Amniotic stem cell (primary cell): ENCODE measurements at regions not wholly inside any gene's neighbourhood (a gene's known extent, or its start where the extent isn't known, plus 50 kb on each side); places are given as distances from the start of the nearest gene placed in this dataset.
"Not testable (repeated sequence)": the region's sequence is repeated elsewhere in the genome, so short reads cannot be mapped to it uniquely, and the experiment has no call there.

Experiments used
- DNase-seq: peaks from one replicate; lab custom pipeline; 2025; lab: John Stamatoyannopoulos, UW

DNA sequence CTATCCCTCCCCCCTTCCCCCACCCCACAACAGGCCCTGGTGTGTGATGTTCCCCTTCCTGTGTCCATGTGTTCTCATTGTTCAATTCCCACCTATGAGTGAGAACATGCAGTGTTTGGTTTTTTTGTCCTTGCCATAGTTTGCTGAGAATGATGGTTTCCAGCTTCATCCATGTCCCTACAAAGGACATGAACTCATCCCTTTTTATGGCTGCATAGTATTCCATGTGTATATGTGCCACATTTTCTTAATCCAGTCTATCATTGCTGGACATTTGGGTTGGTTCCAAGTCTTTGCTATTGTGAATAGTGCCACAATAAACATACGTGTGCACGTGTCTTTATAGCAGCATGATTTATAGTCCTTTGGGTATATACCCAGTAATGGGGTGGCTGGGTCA lies 52.3 kb upstream of the MAN1A2 start:
- not testable (repeated sequence) for DNase-seq

DNA sequence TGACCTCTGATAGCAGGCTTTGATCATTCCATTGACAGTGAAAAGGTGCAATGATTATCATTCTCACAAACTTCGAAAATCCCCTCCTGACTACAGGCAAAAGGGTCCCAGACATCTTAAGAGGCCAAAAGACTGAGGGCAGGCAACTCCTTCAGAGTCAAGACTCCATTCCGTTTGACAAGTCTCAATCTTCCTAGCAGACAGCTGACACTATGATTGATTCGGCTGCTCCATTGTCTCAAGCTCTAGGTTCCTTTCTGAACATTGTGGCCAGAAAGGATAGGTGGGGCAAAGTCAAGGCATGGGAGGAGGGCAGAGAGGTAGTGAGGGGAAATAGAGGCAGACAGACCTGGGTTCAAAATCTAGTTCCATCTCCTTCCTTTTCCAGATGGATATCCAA lies 53.7 kb upstream of the MAN1A2 start:
- DNase-seq: no peak

DNA sequence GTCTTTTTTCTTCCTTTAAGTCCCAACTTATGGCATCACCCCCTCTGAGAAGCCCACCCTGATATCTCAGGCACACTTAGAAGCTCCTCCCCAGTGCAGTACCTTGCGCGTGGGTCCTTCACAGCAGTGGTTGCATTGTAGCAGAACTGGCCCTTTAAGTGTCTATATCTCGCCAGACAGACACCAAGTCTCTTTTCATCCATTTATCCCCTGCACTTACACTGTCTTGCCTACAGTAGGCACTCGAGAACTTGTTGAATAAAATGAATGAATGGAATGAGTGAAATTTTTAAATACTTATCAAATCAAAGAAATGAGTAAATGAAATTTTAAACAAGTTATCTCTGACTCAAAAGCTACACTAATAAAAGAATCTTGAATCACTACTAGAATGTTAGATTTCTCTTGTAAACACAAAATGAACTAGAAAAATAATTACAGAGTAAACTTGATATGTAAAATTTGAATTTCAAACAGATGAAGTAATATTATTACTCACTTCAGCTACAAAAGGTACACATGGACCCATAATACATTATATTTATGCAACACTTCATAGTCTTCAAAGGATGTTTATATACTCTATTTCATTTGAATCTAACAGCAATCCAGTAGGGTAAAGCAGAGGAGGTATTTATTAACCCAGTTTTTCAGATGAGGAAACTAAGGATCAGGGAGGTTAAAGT lies 54.7 kb upstream of the MAN1A2 start:
- DNase-seq: no peak

DNA sequence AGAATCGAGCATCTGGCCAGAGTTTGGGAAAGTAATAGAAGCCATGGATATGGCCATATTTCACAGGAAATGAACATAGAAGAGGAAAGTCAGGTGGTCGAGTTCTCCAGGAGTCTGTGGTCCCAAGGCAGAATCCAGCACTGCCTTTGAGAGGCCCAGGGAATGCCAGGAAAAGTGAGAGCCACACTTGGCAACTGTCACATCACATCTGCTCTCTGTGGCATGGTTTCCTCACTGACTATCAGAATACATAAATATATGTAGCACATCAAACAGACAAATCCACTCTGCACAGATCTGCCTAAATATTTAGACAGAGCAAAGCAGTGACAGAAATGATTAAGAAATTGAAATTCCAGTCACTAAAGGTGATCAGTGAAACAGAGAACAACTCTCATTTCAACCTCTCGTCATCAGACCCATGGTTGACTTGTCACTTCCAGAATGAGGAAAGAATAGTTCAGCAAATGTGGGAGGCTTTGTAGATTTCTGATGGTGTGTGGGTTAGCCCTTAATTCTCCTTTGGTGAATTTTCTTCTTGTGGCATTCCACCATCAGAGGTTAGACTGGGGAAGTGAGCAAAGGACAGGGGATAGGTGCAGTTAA lies 58.8 kb upstream of the MAN1A2 start:
- no peak for DNase-seq

DNA sequence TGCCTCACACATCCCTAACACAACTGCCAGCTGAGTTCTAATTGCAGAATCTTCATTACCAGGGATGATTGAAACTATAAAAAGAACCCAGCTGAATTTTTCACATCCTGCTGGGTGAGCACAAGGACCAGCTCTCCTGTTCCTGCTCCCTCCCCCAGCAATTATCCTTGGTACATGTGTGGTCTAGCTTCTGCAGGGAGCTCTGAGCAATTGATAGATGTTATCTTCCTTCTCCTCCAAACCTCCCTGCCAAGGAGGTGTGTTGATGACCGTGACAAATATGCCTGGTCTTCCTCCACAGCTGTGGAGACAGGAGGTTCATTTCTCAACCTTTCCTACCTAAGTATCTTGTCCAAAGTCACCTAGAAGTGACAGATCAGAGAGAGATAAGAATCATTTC lies 65.3 kb upstream of the MAN1A2 start:
- DNase-seq: no peak

DNA sequence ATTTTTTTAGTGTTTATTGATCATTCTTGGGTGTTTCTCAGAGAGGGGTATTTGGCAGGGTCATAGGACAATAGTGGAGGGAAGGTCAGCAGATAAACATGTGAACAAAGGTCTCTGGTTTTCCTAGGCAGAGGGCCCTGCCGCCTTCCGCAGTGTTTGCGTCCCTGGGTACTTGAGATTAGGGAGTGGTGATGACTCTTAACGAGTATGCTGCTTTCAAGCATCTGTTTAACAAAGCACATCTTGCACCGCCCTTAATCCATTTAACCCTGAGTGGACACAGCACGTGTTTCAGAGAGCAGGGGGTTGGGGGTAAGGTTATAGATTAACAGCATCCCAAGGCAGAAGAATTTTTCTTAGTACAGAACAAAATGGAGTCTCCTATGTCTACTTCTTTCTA lies 67.1 kb upstream of the MAN1A2 start:
- DNase-seq: not testable (repeated sequence)

DNA sequence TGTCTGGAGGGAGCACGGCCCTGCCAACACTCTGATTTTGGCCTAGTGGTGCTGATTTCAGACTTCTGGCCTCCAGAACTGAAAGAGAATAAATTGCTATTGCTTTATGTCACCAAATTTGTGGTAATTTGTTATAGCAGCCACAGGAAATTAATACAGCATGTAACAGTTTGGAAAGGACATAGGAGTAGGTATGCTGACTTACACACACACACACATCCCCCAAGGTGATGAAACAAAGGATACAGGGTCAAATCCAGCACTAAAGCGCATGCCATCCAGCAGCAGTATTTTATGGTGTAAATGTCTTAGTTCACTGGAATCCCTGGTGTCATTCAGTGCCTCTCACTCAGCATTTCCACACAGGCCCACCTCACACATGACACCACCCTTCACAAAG lies 72.2 kb upstream of the MAN1A2 start:
- no peak for DNase-seq

DNA sequence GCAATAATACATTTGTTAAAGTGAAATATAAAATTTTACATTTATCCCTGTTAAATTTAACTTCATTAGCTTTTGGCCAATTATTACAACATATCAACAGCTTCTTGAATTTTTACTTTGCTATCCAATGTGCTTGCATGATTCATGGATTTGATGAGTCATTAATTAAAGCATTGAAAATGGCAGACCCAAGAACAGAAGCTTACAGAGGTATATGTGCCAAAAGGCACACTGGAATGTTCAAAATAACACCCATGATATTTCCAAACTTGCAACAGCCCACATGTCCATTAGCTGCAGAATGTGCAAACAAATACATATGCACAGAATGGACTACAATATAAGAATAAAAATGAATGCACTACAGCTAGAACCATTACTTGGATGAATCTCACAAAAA lies 76.4 kb upstream of the MAN1A2 start:
- no peak for DNase-seq

DNA sequence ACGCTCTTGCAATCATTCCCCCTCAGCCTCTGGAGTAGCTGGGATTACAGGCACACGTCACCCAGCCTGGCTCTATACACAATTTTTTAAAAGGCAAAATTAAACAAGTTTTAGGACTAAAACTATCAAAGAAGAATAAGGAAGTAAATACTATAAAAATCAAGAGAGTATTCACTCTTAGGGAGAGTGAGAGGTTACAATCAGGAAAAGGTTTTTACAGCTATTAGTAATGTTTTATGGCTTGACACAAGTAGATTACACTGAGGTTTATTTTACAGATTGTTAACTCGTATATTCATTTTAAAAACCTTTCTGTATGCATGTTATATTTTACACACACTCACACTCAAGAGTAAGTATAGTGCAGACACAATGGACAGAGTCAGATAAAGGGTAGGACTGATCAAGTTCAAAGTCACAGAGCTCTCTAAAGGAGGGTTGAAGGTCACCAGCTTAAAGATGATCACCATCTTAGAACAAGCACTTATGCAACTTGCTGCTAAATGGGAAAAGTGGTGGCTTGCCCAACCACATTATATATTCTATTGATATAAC lies 77.9 kb upstream of the MAN1A2 start:
- no peak for DNase-seq

DNA sequence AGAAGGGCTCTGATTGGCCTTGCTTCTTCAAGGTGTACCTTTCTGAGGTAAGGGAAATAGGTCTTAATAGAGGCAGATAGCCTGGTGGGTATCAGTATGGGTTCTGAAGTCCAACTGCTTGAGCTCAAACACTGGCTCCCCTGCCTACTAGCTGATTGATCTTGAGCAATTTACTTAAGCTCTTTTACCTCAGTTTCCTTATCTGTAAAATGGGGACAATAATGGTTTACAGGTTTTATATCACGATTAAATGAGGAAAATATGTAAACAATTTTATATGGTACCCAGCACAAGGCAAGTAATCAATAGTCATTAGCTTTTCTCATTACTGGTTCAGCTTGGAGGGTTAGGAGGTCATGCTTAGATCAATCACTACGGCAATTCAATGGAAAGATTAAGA lies 75.8 kb upstream of the VTCN1 start:
- DNase-seq: no peak

DNA sequence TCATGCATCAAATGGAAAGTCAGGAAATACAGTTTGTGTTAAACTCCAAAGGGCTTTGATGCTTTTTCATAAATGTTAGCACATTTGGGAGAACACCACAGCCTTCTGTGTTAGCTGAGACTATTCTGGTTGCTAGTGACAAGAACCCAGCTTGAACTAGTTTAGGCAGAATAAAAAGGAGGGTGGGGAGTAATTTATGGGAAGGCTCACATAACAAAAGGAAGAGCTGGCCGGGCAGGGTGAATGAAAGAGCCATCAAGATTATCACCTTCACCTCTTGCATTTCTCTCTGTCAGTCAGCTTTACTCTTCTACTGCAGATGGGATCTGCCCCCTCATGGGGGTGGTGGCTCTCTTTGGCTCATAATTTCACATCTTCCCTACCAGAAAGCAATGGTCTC lies 75.4 kb upstream of the VTCN1 start:
- no peak for DNase-seq

DNA sequence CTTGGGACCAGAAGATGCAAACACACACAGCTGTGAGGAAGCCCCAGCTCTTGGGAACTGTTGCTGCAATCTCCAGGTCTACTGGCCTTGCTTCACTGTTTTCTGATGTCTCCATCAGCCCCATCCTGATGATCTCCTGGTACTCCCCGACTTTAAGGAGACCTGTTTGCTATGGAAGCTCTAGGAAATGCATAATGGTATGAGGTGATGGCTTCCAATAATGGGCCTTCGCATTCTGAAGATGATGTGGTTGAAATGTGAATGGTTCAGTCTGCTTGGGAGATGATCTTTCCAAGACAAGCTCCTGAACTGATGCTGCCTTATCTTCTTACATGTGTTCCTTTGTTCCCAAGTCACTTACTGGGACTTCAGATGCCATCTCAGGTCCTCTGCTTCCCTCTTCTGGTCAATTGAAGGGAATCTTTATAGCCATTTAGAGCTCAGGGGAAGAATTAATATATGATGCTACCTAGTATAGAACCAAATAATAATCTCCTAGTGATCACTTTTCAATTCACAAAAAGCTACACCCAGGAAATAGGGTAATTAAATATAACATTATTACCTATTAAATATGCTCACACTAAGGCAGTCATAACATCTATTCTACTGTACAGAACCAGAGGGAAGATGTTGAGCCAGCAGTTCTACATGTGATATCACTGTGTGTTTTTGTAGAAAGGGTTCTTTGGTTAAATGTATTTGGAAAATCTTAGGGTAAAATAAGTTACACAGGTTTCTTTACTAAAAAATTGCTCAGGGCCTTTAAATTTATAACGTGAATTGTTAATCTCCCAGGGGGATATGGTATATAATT lies 73.9 kb upstream of the VTCN1 start:
- DNase-seq: peak; percentile 56

DNA sequence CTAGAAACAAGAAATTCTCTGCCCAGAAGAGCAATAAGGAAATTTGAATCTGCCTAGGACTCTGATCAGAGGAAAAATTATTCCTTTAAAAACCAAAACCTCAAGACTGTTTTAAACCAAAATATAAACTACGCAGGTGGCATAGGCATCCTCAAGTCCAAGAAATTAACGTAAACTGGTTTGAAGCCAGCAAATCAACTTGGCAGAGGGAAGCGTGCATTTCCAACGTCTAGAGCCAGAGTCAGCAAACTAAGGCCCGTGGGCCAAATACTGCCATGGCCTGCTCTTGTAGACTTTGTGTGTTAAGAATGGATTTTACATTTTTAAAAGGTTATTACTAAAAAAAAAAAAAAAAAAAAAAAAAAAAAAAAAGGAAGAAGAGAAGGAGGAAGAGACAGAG lies 67.8 kb upstream of the VTCN1 start:
- no peak for DNase-seq

DNA sequence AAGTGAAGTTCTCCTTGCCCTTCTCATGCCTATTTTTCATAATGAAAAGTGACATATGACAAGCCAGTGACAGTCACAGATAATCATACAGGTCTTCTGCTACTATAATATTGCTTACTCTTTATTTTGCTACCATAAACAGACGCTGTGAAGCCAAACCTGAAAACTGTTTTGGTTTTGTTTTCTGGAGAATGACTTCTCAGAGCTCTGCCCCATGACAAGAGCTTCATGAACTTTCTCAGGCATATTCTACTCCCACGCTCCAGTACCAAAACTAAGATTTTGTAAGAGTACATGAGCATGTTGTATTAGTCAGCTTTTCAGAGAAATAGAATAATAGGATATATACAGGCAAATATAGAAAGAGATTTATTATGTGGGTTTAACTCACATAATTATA lies 64.3 kb upstream of the VTCN1 start:
- DNase-seq: no peak

DNA sequence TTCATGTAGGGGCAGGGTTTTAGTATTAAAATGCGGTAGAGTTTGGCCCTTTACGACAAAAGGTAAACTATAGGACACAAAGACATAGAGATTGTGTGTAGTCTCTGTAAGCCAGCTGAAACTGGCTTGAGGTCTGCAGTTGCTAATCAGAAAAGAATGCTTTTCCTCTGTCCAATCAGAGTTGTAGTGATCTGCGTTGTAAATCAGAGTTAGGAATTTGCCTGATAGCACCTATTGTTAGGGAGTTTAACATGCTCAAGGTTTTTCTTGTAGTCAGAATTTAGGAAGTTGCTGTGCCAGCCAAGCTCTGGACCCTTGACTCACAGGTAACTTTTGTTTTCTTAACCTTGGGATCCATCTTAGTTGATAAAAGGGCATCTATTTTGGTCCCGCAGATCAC lies 61.2 kb upstream of the VTCN1 start:
- DNase-seq: no peak

DNA sequence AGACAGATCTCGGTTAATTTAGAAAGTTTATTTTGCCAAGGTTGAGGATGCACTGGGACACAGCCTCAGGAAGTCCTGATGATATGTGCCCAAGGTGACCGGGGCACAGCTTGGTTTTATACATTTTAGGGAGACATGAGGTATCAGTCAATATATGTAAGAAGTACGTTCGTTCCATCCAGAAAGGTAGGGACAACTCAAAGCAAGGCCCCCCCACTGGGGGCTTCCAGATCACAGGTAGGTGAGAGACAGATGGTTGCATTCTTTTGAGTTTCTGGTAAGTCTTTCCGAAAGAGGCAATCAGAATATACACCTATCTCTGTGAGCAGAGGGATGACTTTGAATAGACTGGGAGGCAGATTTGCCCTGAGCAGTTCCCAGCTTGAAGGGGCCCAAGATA lies 60.4 kb upstream of the VTCN1 start:
- no peak for DNase-seq

DNA sequence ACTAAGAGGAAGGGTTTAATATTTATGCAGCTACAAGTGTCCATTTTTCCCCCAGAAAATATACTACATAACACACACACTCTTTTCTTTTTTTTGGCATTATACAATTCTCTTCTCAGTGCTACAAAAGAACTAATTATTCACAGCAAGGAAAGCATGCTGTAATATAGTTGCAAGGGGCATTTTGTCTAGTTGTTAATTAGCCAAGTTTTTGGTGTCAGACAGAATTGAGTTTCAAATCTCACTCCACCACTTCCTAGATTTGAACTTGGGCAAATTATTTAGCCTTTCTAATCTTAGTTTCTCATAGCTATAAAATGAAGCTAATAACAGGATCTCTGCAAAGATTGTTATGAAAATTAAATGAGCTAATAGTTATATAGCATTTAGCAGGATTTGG lies 60.0 kb upstream of the VTCN1 start:
- DNase-seq: no peak

DNA sequence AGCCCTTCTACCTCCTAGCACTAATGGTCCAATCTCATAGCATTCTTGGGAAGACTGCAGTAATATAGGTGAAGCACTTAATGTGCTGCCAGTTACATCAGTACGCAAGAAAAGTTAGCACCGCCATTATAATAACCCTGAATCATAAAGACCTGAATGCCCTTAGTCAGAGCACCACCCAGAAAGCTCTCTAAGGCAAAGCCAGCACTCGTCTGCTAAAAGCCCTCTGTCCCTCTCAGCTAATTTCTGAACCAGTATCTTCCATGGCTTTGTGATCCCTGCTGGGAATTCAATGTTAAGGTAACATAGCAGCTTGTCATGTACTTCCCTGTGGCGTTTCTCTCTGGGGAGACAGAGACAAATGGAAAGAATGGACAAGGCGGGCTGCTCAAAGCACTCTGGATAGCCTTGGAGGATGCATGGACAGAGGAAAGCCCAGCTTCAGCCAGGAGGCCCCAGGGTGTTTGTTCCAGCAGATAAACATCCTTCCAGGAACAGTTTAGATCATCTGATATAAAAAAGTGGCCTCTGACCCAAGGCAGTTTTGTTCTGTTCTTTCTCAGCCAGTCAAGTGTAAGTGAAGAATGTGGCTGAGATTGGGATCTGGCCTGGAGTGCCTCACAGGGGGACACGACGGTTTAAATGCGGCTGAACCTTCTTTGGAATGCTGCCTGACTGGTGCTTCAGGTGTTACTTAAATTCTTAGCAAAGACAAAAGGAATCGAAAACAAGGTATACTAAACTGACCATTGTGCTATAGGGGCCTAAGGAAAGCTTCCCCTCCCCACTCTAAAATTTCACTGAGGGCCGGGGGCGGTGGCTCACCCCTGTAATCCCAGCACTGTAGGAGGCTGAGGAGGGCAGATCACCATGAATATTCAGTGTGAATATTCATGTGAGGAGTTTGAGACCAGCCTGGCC lies 58.1 kb upstream of the VTCN1 start:
- no peak for DNase-seq

DNA sequence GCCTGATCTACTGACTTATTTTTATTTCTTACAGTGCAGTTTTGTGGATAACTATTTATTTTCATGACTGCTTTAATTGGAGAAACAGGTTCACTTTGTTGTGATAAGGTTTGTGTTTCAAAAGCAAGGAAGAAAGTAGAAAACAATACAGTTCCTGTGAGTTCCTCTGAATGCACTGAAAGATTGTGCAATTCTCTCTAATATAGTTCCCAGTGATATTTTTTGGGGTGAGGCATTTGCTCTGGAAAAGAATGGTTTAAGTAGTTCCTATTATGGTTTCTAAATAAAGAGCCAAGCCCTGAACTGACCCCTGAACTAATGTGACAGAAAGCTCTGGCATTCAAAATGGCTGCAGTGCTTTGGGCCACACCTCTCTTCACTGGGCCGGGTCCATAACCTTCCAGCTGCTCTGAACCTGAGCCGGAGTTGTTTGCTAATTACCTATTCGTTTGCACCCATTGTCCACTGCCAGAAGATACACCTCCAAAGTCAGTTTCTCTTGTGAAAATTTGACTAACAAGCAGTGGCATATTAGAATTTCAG lies 56.6 kb upstream of the VTCN1 start:
- no peak for DNase-seq

DNA sequence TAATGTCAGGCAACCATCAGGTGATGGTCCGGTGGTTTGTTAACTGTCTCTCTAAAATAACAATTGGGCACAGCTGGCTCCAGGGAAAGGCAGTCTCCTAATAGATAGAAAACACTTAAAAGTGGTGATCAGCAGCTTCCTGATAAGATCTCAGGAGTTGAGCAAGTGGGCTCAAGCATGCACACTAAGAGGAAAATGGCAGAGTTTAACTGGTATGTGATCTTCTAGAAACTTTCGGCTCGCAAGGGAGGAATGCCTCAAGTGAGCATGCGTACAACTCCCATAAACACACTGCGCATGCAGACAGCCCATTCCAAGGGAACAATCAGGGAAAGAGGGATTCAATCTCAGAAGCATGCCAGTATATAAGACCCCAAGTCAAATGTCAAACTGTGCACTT lies 52.2 kb upstream of the VTCN1 start:
- DNase-seq: no peak

DNA sequence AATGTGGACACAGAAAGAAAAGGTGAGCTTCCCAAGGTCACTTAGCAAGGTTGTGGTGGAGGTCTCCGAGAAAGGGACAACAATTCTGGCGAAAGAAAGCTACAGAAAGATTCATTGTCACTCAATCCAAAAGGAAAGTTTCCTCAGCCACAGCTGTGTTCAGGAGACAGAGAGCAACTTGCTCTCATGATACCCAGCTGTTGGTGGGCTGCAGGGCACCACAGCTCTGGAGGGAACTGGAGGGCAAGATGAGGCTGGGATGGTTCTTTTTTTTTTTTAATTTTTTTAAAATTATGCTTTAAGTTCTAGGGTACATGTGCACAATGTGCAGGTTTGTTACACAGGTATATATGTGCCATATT lies 50.7 kb upstream of the VTCN1 start:
- no peak for DNase-seq
